K562 (cell line): ENCODE measurements at regions not wholly inside any gene's neighbourhood (a gene's known extent, or its start where the extent isn't known, plus 50 kb on each side); places are given as distances from the start of the nearest gene placed in this dataset.

ENCODE experiments used
- C11orf30 ChIP-seq: fragments of 450-650 bp; IDR thresholded peaks from 2 replicates; pipeline ENCODE4 v1.6.1; 2016; ENCODE audit warnings: low read depth, mild to moderate bottlenecking
- ETS2 ChIP-seq: IDR thresholded peaks from 2 replicates; pipeline ENCODE4 v1.6.1; 2016; ENCODE audit warnings: borderline replicate concordance, missing genetic modification characterization, mild to moderate bottlenecking, moderate library complexity, missing compliant biosample characterization; ENCODE audit not compliant: poor library complexity, severe bottlenecking
- HDAC3 ChIP-seq: fragments of 450-650 bp; IDR thresholded peaks from 2 replicates; pipeline ENCODE4 v1.6.1; 2018; ENCODE audit warnings: borderline replicate concordance, mild to moderate bottlenecking, moderate library complexity; ENCODE audit not compliant: partially characterized antibody
- SNRNP70 ChIP-seq: fragments of 200-400 bp; formaldehyde crosslinking; optimal IDR thresholded peaks from 2 replicates; pipeline ENCODE3; 2017; ENCODE audit warnings: low read depth, low read length
- ZNF76 ChIP-seq: fragments of 250-450 bp; sonication (Bioruptor Pico); IDR thresholded peaks from 2 replicates; pipeline ENCODE4 v1.4.0; 2020; ENCODE audit warnings: mild to moderate bottlenecking, moderate library complexity, borderline replicate concordance
- TF ChIP-seq, protein P1 (sequence below): fragments of 200-600 bp; sonication (generic); IDR thresholded peaks from one replicate; pipeline ENCODE4 v1.6.1; 2012; ENCODE audit warnings: mild to moderate bottlenecking, low read depth, low read length, inconsistent platforms
- TF ChIP-seq, protein P2 (sequence below), 3 experiments: fragments of 200-800 bp in 1 of 3; fragments of 250-450 bp in 1 of 3; fragments of 450-650 bp in 1 of 3; sonication (Bioruptor Pico) in 1 of 3; sonication (Bioruptor generic) in 1 of 3; formaldehyde crosslinking in 1 of 3; IDR thresholded peaks; 2 replicates each; pipeline versions ENCODE4 v1.6.1 to v1.8.0; 2016 to 2022; ENCODE audit warnings: mild to moderate bottlenecking in 2 of 3, missing genetic modification characterization in 2 of 3, missing compliant biosample characterization in 1 of 3, moderate library complexity in 1 of 3
- TF ChIP-seq, protein P3 (sequence below), 3 experiments: IDR thresholded peaks in 2 of 3; conservative IDR thresholded peaks in 1 of 3; 2 replicates each; pipeline ENCODE4 v1.5.1; 2011 to 2012; ENCODE audit warnings: low read length in 3 of 3, mild to moderate bottlenecking in 3 of 3, control low read depth in 2 of 3, improper control_type of control experiment in 1 of 3, inconsistent platforms in 1 of 3, low read depth in 1 of 3, mixed read lengths in 1 of 3, moderate library complexity in 1 of 3; ENCODE audit not compliant: insufficient read depth in 2 of 3

DNA sequence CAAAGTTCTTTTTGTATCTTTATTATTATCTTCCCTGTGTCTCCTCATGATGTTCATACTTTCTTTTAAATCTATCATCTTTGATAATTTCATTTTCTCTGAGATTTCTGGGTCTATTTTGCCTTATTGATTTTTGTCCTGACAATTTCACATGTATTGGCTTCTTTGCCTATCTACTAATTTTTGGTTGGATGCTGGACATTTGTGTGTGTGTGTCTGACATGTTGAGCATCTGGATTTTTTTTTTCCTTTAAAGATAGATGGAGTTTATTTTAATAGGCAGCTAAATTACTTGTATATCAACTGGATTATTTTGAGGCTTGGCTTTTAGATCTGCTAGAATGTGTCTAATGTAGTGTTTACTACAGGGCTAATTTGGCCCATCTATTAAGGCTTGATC, 178.0 kb upstream of the MOCS2 start (continued):
- TF ChIP-seq, protein P1, sequence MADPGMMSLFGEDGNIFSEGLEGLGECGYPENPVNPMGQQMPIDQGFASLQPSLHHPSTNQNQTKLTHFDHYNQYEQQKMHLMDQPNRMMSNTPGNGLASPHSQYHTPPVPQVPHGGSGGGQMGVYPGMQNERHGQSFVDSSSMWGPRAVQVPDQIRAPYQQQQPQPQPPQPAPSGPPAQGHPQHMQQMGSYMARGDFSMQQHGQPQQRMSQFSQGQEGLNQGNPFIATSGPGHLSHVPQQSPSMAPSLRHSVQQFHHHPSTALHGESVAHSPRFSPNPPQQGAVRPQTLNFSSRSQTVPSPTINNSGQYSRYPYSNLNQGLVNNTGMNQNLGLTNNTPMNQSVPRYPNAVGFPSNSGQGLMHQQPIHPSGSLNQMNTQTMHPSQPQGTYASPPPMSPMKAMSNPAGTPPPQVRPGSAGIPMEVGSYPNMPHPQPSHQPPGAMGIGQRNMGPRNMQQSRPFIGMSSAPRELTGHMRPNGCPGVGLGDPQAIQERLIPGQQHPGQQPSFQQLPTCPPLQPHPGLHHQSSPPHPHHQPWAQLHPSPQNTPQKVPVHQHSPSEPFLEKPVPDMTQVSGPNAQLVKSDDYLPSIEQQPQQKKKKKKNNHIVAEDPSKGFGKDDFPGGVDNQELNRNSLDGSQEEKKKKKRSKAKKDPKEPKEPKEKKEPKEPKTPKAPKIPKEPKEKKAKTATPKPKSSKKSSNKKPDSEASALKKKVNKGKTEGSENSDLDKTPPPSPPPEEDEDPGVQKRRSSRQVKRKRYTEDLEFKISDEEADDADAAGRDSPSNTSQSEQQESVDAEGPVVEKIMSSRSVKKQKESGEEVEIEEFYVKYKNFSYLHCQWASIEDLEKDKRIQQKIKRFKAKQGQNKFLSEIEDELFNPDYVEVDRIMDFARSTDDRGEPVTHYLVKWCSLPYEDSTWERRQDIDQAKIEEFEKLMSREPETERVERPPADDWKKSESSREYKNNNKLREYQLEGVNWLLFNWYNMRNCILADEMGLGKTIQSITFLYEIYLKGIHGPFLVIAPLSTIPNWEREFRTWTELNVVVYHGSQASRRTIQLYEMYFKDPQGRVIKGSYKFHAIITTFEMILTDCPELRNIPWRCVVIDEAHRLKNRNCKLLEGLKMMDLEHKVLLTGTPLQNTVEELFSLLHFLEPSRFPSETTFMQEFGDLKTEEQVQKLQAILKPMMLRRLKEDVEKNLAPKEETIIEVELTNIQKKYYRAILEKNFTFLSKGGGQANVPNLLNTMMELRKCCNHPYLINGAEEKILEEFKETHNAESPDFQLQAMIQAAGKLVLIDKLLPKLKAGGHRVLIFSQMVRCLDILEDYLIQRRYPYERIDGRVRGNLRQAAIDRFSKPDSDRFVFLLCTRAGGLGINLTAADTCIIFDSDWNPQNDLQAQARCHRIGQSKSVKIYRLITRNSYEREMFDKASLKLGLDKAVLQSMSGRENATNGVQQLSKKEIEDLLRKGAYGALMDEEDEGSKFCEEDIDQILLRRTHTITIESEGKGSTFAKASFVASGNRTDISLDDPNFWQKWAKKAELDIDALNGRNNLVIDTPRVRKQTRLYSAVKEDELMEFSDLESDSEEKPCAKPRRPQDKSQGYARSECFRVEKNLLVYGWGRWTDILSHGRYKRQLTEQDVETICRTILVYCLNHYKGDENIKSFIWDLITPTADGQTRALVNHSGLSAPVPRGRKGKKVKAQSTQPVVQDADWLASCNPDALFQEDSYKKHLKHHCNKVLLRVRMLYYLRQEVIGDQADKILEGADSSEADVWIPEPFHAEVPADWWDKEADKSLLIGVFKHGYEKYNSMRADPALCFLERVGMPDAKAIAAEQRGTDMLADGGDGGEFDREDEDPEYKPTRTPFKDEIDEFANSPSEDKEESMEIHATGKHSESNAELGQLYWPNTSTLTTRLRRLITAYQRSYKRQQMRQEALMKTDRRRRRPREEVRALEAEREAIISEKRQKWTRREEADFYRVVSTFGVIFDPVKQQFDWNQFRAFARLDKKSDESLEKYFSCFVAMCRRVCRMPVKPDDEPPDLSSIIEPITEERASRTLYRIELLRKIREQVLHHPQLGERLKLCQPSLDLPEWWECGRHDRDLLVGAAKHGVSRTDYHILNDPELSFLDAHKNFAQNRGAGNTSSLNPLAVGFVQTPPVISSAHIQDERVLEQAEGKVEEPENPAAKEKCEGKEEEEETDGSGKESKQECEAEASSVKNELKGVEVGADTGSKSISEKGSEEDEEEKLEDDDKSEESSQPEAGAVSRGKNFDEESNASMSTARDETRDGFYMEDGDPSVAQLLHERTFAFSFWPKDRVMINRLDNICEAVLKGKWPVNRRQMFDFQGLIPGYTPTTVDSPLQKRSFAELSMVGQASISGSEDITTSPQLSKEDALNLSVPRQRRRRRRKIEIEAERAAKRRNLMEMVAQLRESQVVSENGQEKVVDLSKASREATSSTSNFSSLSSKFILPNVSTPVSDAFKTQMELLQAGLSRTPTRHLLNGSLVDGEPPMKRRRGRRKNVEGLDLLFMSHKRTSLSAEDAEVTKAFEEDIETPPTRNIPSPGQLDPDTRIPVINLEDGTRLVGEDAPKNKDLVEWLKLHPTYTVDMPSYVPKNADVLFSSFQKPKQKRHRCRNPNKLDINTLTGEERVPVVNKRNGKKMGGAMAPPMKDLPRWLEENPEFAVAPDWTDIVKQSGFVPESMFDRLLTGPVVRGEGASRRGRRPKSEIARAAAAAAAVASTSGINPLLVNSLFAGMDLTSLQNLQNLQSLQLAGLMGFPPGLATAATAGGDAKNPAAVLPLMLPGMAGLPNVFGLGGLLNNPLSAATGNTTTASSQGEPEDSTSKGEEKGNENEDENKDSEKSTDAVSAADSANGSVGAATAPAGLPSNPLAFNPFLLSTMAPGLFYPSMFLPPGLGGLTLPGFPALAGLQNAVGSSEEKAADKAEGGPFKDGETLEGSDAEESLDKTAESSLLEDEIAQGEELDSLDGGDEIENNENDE, result no peak
- TF ChIP-seq ETS2 (tag), result no peak
- TF ChIP-seq, protein P2, sequence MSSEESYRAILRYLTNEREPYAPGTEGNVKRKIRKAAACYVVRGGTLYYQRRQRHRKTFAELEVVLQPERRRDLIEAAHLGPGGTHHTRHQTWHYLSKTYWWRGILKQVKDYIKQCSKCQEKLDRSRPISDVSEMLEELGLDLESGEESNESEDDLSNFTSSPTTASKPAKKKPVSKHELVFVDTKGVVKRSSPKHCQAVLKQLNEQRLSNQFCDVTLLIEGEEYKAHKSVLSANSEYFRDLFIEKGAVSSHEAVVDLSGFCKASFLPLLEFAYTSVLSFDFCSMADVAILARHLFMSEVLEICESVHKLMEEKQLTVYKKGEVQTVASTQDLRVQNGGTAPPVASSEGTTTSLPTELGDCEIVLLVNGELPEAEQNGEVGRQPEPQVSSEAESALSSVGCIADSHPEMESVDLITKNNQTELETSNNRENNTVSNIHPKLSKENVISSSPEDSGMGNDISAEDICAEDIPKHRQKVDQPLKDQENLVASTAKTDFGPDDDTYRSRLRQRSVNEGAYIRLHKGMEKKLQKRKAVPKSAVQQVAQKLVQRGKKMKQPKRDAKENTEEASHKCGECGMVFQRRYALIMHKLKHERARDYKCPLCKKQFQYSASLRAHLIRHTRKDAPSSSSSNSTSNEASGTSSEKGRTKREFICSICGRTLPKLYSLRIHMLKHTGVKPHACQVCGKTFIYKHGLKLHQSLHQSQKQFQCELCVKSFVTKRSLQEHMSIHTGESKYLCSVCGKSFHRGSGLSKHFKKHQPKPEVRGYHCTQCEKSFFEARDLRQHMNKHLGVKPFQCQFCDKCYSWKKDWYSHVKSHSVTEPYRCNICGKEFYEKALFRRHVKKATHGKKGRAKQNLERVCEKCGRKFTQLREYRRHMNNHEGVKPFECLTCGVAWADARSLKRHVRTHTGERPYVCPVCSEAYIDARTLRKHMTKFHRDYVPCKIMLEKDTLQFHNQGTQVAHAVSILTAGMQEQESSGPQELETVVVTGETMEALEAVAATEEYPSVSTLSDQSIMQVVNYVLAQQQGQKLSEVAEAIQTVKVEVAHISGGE (CRISPR knock-in tag; IDR thresholded peaks at IDR 0.05), result no peak
- TF ChIP-seq C11orf30, result no peak
- TF ChIP-seq, protein P3, sequence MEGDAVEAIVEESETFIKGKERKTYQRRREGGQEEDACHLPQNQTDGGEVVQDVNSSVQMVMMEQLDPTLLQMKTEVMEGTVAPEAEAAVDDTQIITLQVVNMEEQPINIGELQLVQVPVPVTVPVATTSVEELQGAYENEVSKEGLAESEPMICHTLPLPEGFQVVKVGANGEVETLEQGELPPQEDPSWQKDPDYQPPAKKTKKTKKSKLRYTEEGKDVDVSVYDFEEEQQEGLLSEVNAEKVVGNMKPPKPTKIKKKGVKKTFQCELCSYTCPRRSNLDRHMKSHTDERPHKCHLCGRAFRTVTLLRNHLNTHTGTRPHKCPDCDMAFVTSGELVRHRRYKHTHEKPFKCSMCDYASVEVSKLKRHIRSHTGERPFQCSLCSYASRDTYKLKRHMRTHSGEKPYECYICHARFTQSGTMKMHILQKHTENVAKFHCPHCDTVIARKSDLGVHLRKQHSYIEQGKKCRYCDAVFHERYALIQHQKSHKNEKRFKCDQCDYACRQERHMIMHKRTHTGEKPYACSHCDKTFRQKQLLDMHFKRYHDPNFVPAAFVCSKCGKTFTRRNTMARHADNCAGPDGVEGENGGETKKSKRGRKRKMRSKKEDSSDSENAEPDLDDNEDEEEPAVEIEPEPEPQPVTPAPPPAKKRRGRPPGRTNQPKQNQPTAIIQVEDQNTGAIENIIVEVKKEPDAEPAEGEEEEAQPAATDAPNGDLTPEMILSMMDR (IDR thresholded peaks at IDR 0.05 in 2 of 3, conservative IDR thresholded peaks at IDR 0.05 in 1 of 3; ENCODE audit: insufficient read depth in 2 of 3, low read depth in 1 of 3, low read length in 3 of 3), result no peak
- no peak for TF ChIP-seq SNRNP70
- TF ChIP-seq ZNF76 (CRISPR knock-in tag), result no peak
- no peak for TF ChIP-seq HDAC3
